Esophagus muscularis mucosa (tissue), 4 donors: ENCODE measurements at regions not wholly inside any gene's neighbourhood (a gene's known extent, or its start where the extent isn't known, plus 50 kb on each side); places are given as distances from the start of the nearest gene placed in this dataset.

Experiments
- CTCF ChIP-seq, 3 experiments: fragments of 200-600 bp in 2 of 3; fragments of 450-650 bp in 1 of 3; sonication (generic) in 2 of 3; IDR thresholded peaks; one replicate each; pipeline ENCODE4 v1.5.1; 2017 to 2019; ENCODE audit warnings: antibody characterized with exemption in 3 of 3, mild to moderate bottlenecking in 2 of 3, moderate library complexity in 1 of 3
- EP300 ChIP-seq: sonication (generic); formaldehyde crosslinking; IDR thresholded peaks from one replicate; pipeline ENCODE4 v1.6.1; 2017; ENCODE audit warnings: antibody characterized with exemption
- POLR2A ChIP-seq: fragments of 450-650 bp; IDR thresholded peaks from one replicate; pipeline ENCODE4 v1.6.1; 2017; ENCODE audit warnings: antibody characterized with exemption, moderate library complexity, mild to moderate bottlenecking, low read depth
- POLR2AphosphoS5 ChIP-seq, 2 donors: sonication (generic); formaldehyde crosslinking; IDR thresholded peaks; one replicate each; pipeline ENCODE4 v1.6.1; 2017; ENCODE audit warnings: antibody characterized with exemption in 2 of 2

GRCh38 chr3:124463234-124463633 lies 267.0 kb upstream of the UMPS start:
- TF ChIP-seq CTCF (IDR thresholded peaks at IDR 0.05) (no peak), POLR2AphosphoS5 (IDR thresholded peaks at IDR 0.05) (no peak), POLR2A (no peak), EP300 (no peak)
